ENCODE measurements at regions not wholly inside any gene's neighbourhood (a gene's known extent, or its start where the extent isn't known, plus 50 kb on each side); places are given as distances from the start of the nearest gene placed in this dataset.

- Histone ChIP-seq H3K27ac (ENCODE audit: low read length in 2 of 2) (no peak overlapping the region), H3K9ac (ENCODE audit: low read length) (no peak overlapping the region), H3K36me3 (replicated peaks in 1 of 2; ENCODE audit: control extremely low read depth in 1 of 2, control insufficient read depth in 1 of 2, extremely low read depth in 1 of 2, insufficient read depth in 2 of 2, low read length in 1 of 2) (no peaks in the 10 kb centered on the region), H3K9me3 (ENCODE audit: control extremely low read depth in 1 of 3, control insufficient read depth in 2 of 3, insufficient read depth in 1 of 3, low read length in 2 of 3) (no peaks in the 10 kb centered on the region), H3K4me2 (replicated peaks; ENCODE audit: low read depth, low read length, poor library complexity, severe bottlenecking) (no peak overlapping the region), H3K79me2 (ENCODE audit: control insufficient read depth, insufficient read depth, low read length) (no peaks in the 10 kb centered on the region), H4K20me1 (ENCODE audit: control insufficient read depth, insufficient read depth, low read length, poor library complexity, severe bottlenecking) (no peaks in the 10 kb centered on the region), H3K4me1 (ENCODE audit: control insufficient read depth in 2 of 2, insufficient read depth in 2 of 2, low read length in 2 of 2) (no peaks in the 10 kb centered on the region), H3K27me3 (replicated peaks in 1 of 4; ENCODE audit: control extremely low read depth in 1 of 4, control insufficient read depth in 3 of 4, insufficient read depth in 4 of 4, low read length in 3 of 4) (no peaks in the 10 kb centered on the region), H2AFZ (ENCODE audit: insufficient read depth, low read depth, low read length, poor library complexity, severe bottlenecking) (no peak overlapping the region), H3K4me3 (ENCODE audit: control extremely low read depth in 1 of 5, extremely low read depth in 1 of 5, insufficient read depth in 1 of 5, low read depth in 2 of 5, low read length in 4 of 5) (no peak overlapping the region)
- no peak overlapping the region for H3K27ac Mint-ChIP-seq
- H3K4me3 Mint-ChIP-seq, result no peak overlapping the region
- ChIA-PET CTCF (no interaction called here), POLR2A (no interaction called here)
- no peak for ATAC-seq (ENCODE audit: low read depth)
- TF ChIP-seq, protein P1, sequence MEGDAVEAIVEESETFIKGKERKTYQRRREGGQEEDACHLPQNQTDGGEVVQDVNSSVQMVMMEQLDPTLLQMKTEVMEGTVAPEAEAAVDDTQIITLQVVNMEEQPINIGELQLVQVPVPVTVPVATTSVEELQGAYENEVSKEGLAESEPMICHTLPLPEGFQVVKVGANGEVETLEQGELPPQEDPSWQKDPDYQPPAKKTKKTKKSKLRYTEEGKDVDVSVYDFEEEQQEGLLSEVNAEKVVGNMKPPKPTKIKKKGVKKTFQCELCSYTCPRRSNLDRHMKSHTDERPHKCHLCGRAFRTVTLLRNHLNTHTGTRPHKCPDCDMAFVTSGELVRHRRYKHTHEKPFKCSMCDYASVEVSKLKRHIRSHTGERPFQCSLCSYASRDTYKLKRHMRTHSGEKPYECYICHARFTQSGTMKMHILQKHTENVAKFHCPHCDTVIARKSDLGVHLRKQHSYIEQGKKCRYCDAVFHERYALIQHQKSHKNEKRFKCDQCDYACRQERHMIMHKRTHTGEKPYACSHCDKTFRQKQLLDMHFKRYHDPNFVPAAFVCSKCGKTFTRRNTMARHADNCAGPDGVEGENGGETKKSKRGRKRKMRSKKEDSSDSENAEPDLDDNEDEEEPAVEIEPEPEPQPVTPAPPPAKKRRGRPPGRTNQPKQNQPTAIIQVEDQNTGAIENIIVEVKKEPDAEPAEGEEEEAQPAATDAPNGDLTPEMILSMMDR (IDR thresholded peaks at IDR 0.05), result no peak
- TF ChIP-seq EZH2 (IDR thresholded peaks at IDR 0.05; ENCODE audit: borderline replicate concordance, insufficient read depth, low read depth, low read length, poor library complexity, severe bottlenecking), result no peak
- peaks cover 3% of the 10 kb centered on the region for H3K9me3 Mint-ChIP-seq (ENCODE audit: insufficient read depth)
- no peak for DNase-seq
- H3K4me1 Mint-ChIP-seq, result no peaks in the 10 kb centered on the region
- WGBS (ENCODE audit: insufficient coverage), result 89% methylated on average over 3 of the region's 6 CpGs
- H3K27me3 Mint-ChIP-seq, result no peaks in the 10 kb centered on the region
- intact Hi-C loops (cut with micrococcal nuclease), result no loop called here
Measured at GRCh38 chr18:24941174-24941951, 410.6 kb downstream of the ZNF521 start.

GRCh38 chr18:24942144-24942543 is 409.8 kb downstream of the ZNF521 start:
- no peaks in the 10 kb centered on the region for H3K4me1 ChIP-seq (ENCODE audit: control insufficient read depth in 2 of 2, insufficient read depth in 2 of 2, low read length in 2 of 2)
- H3K4me3 ChIP-seq (ENCODE audit: control extremely low read depth in 1 of 5, extremely low read depth in 1 of 5, insufficient read depth in 1 of 5, low read depth in 2 of 5, low read length in 4 of 5), result no peak overlapping the region
- DNase-seq (no peak), ATAC-seq (ENCODE audit: low read depth) (no peak)
- no peaks in the 10 kb centered on the region for H3K79me2 ChIP-seq (ENCODE audit: control insufficient read depth, insufficient read depth, low read length)
- no peak overlapping the region for H3K27ac Mint-ChIP-seq
- H3K27me3 Mint-ChIP-seq, result no peaks in the 10 kb centered on the region
- H4K20me1 ChIP-seq (ENCODE audit: control insufficient read depth, insufficient read depth, low read length, poor library complexity, severe bottlenecking), result no peaks in the 10 kb centered on the region
- H3K4me3 Mint-ChIP-seq, result no peak overlapping the region
- TF ChIP-seq, protein P1 (IDR thresholded peaks at IDR 0.05), result no peak
- no peak for TF ChIP-seq EZH2 (IDR thresholded peaks at IDR 0.05; ENCODE audit: borderline replicate concordance, insufficient read depth, low read depth, low read length, poor library complexity, severe bottlenecking)
- H3K27ac ChIP-seq (ENCODE audit: low read length in 2 of 2), result no peak overlapping the region
- H3K9me3 Mint-ChIP-seq (ENCODE audit: insufficient read depth), result peaks cover 3% of the 10 kb centered on the region
- intact Hi-C loops (cut with micrococcal nuclease), result no loop called here
- no peaks in the 10 kb centered on the region for H3K27me3 ChIP-seq (replicated peaks in 1 of 4; ENCODE audit: control extremely low read depth in 1 of 4, control insufficient read depth in 3 of 4, insufficient read depth in 4 of 4, low read length in 3 of 4)
- 67% methylated on average over 3 of the region's 4 CpGs for WGBS (ENCODE audit: insufficient coverage)
- H2AFZ ChIP-seq (ENCODE audit: insufficient read depth, low read depth, low read length, poor library complexity, severe bottlenecking), result no peak overlapping the region
- ChIA-PET POLR2A (no interaction called here), CTCF (no interaction called here)
- no peak overlapping the region for H3K9ac ChIP-seq (ENCODE audit: low read length)
- H3K4me2 ChIP-seq (replicated peaks; ENCODE audit: low read depth, low read length, poor library complexity, severe bottlenecking), result no peak overlapping the region
- no peaks in the 10 kb centered on the region for H3K9me3 ChIP-seq (ENCODE audit: control extremely low read depth in 1 of 3, control insufficient read depth in 2 of 3, insufficient read depth in 1 of 3, low read length in 2 of 3)
- no peaks in the 10 kb centered on the region for H3K4me1 Mint-ChIP-seq
- no peaks in the 10 kb centered on the region for H3K36me3 ChIP-seq (replicated peaks in 1 of 2; ENCODE audit: control extremely low read depth in 1 of 2, control insufficient read depth in 1 of 2, extremely low read depth in 1 of 2, insufficient read depth in 2 of 2, low read length in 1 of 2)

All from B cell (primary cell).